ENCODE measurements at regions not wholly inside any gene's neighbourhood (a gene's known extent, or its start where the extent isn't known, plus 50 kb on each side); places are given as distances from the start of the nearest gene placed in this dataset.
"Not testable (repeated sequence)": the region's sequence is repeated elsewhere in the genome, so short reads cannot be mapped to it uniquely, and the experiment has no call there.

DNA sequence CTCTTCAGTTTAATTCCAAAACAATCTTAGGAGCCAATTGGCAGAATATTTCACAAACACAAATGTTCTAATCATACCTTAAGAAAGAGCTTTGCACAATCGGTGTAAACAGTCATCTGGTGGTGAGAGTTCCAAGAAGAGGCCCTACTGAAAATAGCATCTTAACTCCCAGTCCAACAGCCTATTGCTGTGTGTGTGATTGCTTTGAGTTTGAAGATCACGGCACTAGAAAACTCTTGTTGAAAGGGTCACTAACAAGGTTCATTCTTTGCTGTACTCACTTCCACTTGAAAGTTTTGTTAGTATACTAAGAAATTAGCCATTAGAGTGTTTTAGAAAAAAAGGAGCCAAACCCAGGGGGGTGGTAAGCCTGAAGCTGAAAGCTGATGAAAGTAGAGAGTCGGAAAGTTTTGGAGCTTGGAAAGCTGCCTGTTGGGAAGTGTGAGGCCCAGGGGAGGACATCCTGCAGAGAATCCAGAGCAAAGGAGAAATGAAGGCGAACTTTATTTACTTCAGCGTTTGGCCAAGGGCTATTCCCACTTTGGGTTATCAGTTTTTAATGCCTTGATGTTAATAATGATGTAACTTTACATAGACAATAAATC, 180.3 kb upstream of the GHR start:
- FAIRE-seq = no peak

DNA sequence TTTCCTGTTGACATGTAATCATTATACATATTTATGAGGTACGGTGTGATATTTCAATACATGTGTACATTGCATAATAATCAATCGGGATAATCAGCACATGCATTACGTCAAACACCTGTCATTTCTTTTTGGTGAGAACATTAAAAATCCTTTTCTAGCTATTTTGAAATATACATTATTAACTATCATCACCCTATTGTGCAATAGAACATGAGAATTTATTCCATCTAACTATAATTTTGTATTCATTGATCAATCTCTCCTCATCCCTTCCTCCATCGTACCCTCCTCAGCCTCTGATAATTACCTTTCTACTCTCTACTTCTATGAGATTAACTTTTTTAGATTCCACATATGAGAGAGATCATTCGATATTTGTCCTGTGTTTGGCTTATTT, 170.9 kb upstream of the GHR start:
- no peak for FAIRE-seq

- FAIRE-seq = not testable (repeated sequence)
These were observed 163.3 kb upstream of the GHR start for GRCh38 chr5:42259914-42260313.

- FAIRE-seq = no peak
These were observed 156.1 kb upstream of the GHR start for GRCh38 chr5:42267091-42267490.

DNA sequence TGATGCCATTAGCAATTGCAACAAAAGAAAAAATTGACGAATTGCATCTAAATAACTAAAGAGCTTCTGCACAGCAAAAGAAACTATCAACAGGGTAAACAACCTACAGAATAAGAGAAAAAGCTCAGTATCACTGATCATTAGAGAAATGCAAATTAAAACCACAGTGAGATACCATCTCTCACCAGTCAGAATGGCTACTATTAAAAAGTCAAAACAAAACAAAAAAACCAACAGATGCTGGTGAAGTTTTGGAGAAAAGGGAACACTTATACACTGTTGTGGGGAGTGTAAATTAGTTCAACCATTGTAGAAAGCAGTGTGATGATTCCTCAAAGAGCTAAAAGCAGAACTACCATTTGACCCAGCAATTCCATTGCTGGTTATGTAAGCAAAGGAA, 155.1 kb upstream of the GHR start:
- not testable (repeated sequence) for FAIRE-seq

DNA sequence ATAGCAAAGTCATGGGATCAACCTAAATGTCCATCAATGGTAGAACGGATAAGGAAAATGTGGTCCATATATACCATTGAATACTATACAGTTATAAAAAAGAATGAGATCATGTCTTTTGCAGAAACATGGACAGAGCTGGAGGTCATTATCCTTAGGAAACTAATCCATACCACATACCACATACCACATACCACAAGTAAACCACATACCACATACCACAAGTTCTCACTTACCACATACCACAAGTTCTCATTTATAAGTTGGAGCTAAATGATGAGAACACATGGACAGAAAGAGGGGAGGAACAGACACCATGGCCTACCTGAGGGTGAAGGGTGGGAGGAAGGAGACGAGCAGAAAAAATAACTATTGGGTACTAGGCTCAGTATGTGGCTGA, 154.6 kb upstream of the GHR start:
- no peak for FAIRE-seq

DNA sequence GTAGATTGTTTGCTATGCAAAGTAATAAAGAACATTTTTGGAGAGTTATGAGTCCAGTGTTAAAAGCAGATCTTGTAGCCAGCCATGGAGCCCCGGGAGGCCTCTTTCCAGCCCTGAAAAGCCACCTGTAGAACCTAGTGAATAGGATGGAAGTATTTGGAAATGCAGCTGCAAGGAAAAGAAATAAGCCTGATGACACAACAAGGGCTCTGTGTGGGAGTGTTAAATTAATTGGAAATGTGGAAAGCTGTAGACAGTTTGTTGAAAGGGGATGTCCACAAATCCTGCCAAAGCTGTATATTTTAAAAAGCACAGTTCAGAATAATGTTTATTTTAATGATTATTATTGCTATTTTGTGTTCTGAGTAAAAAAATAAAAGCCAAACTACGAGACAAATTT, 152.5 kb upstream of the GHR start:
- FAIRE-seq = no peak

DNA sequence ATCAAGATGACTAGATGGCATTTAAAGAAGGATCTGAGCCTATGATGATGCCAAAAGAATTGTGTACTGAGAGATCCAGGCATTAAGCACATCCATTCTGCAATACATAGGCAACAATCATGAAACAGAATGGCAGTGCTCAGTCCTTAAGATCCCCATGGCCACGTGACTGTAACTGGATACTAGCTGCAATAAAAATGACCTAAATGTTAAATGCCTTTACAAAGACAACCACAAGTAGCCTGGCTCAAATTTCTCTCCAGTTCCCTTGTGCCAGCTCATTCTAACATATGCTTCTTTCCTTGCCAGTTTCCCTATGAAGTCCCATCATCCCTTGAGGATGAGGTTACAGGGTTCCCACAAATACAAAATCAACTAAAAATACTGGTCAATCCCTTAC, 148.3 kb upstream of the GHR start:
- FAIRE-seq = no peak

- FAIRE-seq = no peak
These were observed 145.9 kb upstream of the GHR start for GRCh38 chr5:42277293-42277692.

DNA sequence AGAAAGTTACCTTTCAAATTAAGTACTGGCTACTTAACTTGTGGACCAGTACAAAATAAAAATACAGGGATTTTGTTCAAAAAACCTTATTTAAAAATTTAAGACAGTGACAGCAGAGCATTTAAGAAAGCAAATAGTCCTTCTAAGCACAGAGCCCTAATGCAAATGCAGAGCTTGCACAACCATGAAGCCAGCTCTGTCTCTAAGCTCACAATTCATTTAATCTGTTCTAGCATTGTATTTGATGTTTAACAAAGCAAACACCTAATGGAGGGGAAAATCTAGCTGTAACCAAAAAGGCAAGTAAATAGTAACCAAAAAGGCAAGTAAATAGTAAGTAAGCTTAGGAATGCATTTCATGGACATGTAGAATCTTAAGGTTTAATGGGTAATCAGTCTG, 138.7 kb upstream of the GHR start:
- no peak for FAIRE-seq

DNA sequence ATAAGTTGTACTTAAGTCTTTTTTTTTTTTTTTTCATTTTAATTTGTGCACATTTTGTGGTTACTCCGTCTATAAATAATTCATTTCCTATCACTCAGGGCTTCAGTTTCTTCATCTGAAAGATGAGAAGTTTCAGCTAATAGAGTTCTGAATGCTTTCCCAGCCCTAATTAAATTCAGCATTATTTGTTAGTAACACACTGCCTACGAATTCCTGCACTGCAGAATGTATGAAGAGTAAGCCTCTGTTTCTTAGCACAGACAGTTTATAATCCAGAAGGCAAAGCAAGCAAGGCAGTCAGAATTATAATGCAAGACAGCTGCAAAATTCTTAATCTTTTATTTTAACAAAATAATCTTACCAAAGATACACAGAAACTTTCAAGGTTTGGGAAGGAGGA, 138.0 kb upstream of the GHR start:
- no peak for FAIRE-seq

DNA sequence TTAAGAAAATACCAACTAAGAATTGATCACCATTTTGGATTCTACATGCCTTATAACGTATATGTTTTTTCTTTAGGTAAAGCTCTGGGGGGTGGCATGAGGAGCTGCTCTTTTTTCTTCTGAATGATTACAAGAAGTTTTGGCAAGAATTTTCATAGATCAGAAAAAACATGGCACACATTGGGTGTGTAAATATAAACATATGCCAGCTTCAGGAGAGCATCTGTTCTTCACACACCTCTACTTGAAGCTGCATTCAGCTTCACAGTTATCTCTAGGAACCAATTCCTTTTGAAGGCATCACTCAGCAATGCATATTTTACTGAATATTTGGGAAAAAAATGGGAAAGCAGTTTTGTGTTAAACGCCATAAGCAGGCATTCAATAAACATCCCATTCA, 122.7 kb upstream of the GHR start:
- FAIRE-seq = no peak

DNA sequence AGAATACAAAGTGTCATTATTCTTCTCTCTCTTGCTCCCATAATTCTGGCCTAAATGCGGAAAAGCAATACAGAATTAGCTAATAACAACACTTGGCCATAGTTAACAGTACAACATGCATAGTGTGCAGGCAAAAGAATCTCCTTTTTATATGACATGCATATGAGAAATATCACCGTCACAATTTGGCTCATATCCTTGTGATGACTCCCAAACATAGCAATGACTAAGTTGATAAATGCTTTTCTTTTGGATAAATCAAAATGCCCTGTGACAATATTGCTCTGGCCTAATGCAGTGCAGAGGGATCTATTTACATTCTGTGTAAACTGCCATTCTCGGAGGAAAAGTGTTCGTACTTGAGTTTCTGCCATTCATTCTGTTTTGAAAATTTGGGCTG, 121.9 kb upstream of the GHR start:
- FAIRE-seq = no peak

DNA sequence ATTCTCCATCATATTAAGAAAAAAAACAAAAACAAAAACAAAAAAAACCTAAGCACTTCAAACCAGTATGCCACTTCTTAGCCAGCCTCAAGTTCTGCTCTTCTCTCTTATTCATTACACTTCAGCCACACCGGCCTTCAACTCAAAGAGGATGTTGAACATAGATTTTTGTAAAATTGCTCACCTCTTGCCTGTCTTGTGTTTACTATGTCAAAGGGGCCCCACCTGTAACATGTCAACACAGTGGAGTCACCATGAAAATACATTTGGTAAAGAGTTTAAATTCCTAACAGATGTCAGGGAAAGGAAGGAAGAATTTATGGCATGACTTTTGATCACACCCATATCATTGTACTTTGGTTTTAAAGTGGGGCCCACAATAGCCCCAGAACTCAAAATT, 121.1 kb upstream of the GHR start:
- FAIRE-seq = no peak

- no peak for FAIRE-seq
These were observed 117.0 kb upstream of the GHR start for GRCh38 chr5:42306287-42306686.

GRCh38 chr5:42309865-42310264, 113.4 kb upstream of the GHR start:
- FAIRE-seq = no peak

DNA sequence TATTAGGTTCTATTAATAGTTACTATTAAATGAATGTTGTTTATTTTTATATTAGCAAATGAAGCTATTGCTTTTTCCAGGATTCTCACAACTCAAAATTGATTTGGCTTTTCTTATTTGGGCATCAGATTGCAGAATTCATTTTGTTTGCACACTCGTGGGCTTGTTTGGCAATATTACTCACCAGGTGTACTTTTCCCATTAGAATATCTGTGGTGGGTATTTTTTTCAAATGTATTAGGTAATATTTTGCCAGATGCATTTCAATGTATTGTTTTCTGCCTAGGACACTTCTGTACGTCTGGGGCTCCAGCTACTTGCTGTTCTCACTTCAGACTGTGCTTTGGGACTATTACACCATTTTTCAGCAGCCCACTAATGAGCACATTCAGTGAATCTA, 108.0 kb upstream of the GHR start:
- no peak for FAIRE-seq

DNA sequence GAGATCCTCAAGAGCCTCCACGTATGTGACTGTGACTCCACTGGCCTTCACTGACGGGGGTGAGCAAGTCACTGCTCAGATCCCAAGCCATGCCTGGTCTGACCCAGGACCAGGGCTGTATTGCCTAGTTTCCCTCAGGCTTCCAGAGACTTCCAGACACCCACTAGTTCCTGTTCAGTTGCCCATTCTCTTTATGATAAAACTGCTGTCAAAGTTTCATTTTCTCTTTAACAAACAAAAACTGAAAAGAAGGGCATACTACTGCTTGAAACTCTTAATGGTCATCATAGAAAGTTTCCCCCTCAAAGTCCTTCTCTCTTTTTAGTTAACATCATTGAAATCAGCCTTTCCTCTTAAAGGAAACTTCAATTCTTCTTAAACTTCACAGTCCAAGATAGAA, 105.7 kb upstream of the GHR start:
- FAIRE-seq = no peak

DNA sequence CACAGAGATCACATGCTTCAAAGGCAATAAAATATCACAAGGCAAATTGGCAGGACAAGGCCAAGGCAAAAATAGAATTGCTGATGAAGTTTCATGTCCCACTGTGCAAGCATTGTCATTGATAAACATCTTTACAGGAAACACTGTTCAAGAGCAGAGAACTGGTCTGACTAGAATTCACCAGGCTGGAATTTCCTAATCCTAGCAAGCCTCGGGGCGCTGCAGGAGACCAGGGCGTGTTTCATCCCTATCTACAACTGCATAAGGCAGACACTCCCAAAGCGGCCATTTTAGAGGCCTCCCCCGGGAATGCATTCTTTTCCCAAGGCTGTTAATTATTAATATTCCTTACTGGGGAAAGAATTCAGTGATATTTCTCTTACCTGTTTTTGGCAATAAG, 103.7 kb upstream of the GHR start:
- FAIRE-seq = not testable (repeated sequence)

- no peak for FAIRE-seq
These were observed 101.5 kb upstream of the GHR start for GRCh38 chr5:42321785-42322184.

- FAIRE-seq = no peak
These were observed 86.1 kb upstream of the GHR start for GRCh38 chr5:42337143-42337542.

GRCh38 chr5:42337607-42338006, 85.6 kb upstream of the GHR start:
- FAIRE-seq = no peak

- peak; percentile 70 for FAIRE-seq
These were observed 85.1 kb upstream of the GHR start for GRCh38 chr5:42338136-42338535.

DNA sequence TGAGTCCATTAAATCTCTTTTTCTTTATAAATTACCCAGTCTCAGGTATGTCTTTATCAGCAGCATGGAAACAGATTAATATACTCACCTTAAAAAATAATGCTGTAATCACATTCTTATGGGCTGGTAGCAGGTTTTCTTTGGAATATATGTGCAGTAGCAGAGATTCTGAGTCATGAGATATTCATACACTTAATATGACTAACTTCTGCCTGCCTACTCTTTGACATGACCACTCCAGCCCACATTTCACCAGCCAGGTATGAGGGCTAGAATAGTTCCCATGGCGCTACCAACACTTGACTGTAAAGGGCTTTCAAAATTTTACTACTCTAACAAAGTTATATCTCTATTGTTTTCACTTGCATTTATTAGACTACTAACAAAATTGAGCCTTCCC, 74.1 kb upstream of the GHR start:
- FAIRE-seq = no peak

DNA sequence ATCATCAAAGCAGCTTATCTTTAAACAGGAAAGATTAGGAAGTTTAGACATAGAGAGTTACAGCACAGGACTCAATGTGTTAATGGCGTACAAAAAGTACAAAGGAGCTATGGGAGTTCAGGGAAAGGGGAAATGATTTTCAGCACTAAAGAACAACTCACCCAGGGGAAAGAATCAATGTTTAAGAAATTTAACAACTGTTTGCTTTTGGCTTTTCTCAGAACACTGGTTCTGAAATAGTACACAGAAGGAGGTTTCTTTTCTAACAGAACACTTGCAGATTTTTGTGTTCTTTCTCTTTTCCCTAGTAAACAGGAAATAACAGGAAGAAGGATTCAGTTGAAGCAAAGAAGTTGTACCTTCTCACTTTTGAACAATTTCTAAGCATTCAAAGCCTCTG, 71.3 kb upstream of the GHR start:
- no peak for FAIRE-seq

- no peak for FAIRE-seq
These were observed 63.2 kb upstream of the GHR start for GRCh38 chr5:42360056-42360455.

All from G401.6 (cell line).